Jurkat, Clone E6-1 (cell line): ENCODE measurements at regions not wholly inside any gene's neighbourhood (a gene's known extent, or its start where the extent isn't known, plus 50 kb on each side); places are given as distances from the start of the nearest gene placed in this dataset.
A peak's percentile ranks its signal among the peaks of the same experiment; 100 is the strongest.
"Not testable (repeated sequence)": the region's sequence is repeated elsewhere in the genome, so short reads cannot be mapped to it uniquely, and the experiment has no call there.

Source experiments
- DNase-seq: peaks from one replicate; pipeline ENCODE4 v3.0.0-alpha.2; 2011; ENCODE audit warnings: low read depth, low spot score
- H3K4me3 ChIP-seq: 2 replicates; pipeline ENCODE4 v1.5.1; 2011; ENCODE audit warnings: mild to moderate bottlenecking, low read length, control low read depth, moderate library complexity

GRCh38 chr5:57402348-57402747 lies 80.3 kb downstream of the ACTBL2 start:
- no peak overlapping the region for H3K4me3 ChIP-seq
- DNase-seq = no peak

- no peak overlapping the region for H3K4me3 ChIP-seq
- DNase-seq = no peak
Measured at GRCh38 chr5:57398413-57399093, 84.1 kb downstream of the ACTBL2 start.

- no peak for DNase-seq
Measured at GRCh38 chr5:57396701-57397100, 85.9 kb downstream of the ACTBL2 start.

GRCh38 chr5:57394421-57395210 lies 88.0 kb downstream of the ACTBL2 start:
- no peak for DNase-seq
- H3K4me3 ChIP-seq = no peak overlapping the region

More at GRCh38 chr5:57396701-57397100, 85.9 kb downstream of the ACTBL2 start:
- no peak overlapping the region for H3K4me3 ChIP-seq

GRCh38 chr5:57386958-57387357 lies 95.7 kb downstream of the ACTBL2 start:
- no peak overlapping the region for H3K4me3 ChIP-seq
- DNase-seq = no peak

GRCh38 chr5:57383093-57383861 lies 99.3 kb downstream of the ACTBL2 start:
- DNase-seq = peak; percentile 85
- no peak overlapping the region for H3K4me3 ChIP-seq

- no peak for DNase-seq
- H3K4me3 ChIP-seq = no peak overlapping the region
Measured at GRCh38 chr5:57382655-57383054, 100.0 kb downstream of the ACTBL2 start.

GRCh38 chr5:57370376-57370775 lies 112.2 kb downstream of the ACTBL2 start:
- no peak for DNase-seq
- no peak overlapping the region for H3K4me3 ChIP-seq

- H3K4me3 ChIP-seq = no peak overlapping the region
- DNase-seq = no peak
Measured at GRCh38 chr5:57368010-57368409, 114.6 kb downstream of the ACTBL2 start.

GRCh38 chr5:57366744-57367143 lies 115.9 kb downstream of the ACTBL2 start:
- DNase-seq = no peak
- no peak overlapping the region for H3K4me3 ChIP-seq

GRCh38 chr5:57362951-57363350 lies 119.7 kb downstream of the ACTBL2 start:
- H3K4me3 ChIP-seq = no peak overlapping the region
- DNase-seq = no peak

- no peak for DNase-seq
- no peak overlapping the region for H3K4me3 ChIP-seq
Measured at GRCh38 chr5:57360871-57361270, 121.7 kb downstream of the ACTBL2 start.

GRCh38 chr5:57358796-57359592 lies 123.6 kb downstream of the ACTBL2 start:
- H3K4me3 ChIP-seq = no peak overlapping the region
- DNase-seq = no peak

GRCh38 chr5:57356850-57357249 lies 125.8 kb downstream of the ACTBL2 start:
- not testable (repeated sequence) for H3K4me3 ChIP-seq, DNase-seq

GRCh38 chr5:57349214-57349613 lies 133.4 kb downstream of the ACTBL2 start:
- H3K4me3 ChIP-seq = no peak overlapping the region
- DNase-seq = no peak

GRCh38 chr5:57348376-57349140 lies 134.1 kb downstream of the ACTBL2 start:
- no peak for DNase-seq
- no peak overlapping the region for H3K4me3 ChIP-seq

GRCh38 chr5:57346328-57346727 lies 136.3 kb downstream of the ACTBL2 start:
- no peak overlapping the region for H3K4me3 ChIP-seq
- DNase-seq = no peak

GRCh38 chr5:57341380-57341979 lies 141.1 kb downstream of the ACTBL2 start:
- DNase-seq = no peak
- H3K4me3 ChIP-seq = no peak overlapping the region
